Transverse colon (tissue), 4 donors: ENCODE measurements at regions not wholly inside any gene's neighbourhood (a gene's known extent, or its start where the extent isn't known, plus 50 kb on each side); places are given as distances from the start of the nearest gene placed in this dataset.

Source experiments
- EP300 ChIP-seq: sonication (generic); formaldehyde crosslinking; IDR thresholded peaks from one replicate; pipeline ENCODE4 v1.6.1; 2017; ENCODE audit warnings: antibody characterized with exemption, low read depth
- POLR2A ChIP-seq: fragments of 450-650 bp; IDR thresholded peaks from one replicate; pipeline ENCODE4 v1.6.1; 2016; ENCODE audit warnings: antibody characterized with exemption, mild to moderate bottlenecking, moderate library complexity
- POLR2AphosphoS5 ChIP-seq, 3 donors: sonication (generic); formaldehyde crosslinking; IDR thresholded peaks; one replicate each; pipeline ENCODE4 v1.6.1; 2016; ENCODE audit warnings: antibody characterized with exemption in 3 of 3
- TF ChIP-seq, protein P1 (sequence below), 5 experiments: fragments of 200-600 bp in 3 of 5; fragments of 450-650 bp in 2 of 5; sonication (generic) in 3 of 5; IDR thresholded peaks; 1 replicate in 2 of 5; 2 replicates in 3 of 5; pipeline ENCODE4 v1.5.1; 2016 to 2017; ENCODE audit warnings: antibody characterized with exemption in 5 of 5, inconsistent platforms in 3 of 5, mild to moderate bottlenecking in 2 of 5, moderate library complexity in 1 of 5

GRCh38 chr7:101699399-101699798 is 70.3 kb upstream of the MYL10 start:
- TF ChIP-seq, protein P1, sequence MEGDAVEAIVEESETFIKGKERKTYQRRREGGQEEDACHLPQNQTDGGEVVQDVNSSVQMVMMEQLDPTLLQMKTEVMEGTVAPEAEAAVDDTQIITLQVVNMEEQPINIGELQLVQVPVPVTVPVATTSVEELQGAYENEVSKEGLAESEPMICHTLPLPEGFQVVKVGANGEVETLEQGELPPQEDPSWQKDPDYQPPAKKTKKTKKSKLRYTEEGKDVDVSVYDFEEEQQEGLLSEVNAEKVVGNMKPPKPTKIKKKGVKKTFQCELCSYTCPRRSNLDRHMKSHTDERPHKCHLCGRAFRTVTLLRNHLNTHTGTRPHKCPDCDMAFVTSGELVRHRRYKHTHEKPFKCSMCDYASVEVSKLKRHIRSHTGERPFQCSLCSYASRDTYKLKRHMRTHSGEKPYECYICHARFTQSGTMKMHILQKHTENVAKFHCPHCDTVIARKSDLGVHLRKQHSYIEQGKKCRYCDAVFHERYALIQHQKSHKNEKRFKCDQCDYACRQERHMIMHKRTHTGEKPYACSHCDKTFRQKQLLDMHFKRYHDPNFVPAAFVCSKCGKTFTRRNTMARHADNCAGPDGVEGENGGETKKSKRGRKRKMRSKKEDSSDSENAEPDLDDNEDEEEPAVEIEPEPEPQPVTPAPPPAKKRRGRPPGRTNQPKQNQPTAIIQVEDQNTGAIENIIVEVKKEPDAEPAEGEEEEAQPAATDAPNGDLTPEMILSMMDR (IDR thresholded peaks at IDR 0.05), result no peak
- TF ChIP-seq POLR2A (no peak), POLR2AphosphoS5 (IDR thresholded peaks at IDR 0.05) (no peak), EP300 (no peak)
